Mesothelial cell of epicardium (in vitro differentiated cells): ENCODE measurements at regions not wholly inside any gene's neighbourhood (a gene's known extent, or its start where the extent isn't known, plus 50 kb on each side); places are given as distances from the start of the nearest gene placed in this dataset.
A peak's percentile ranks its signal among the peaks of the same experiment; 100 is the strongest.

Source experiments
- DNase-seq, 2 experiments: peaks; one replicate each; pipeline ENCODE4 v3.0.0; 2021; ENCODE audit warnings: low spot score in 2 of 2; ENCODE audit not compliant: unreplicated experiment in 2 of 2
- H3K27ac Mint-ChIP-seq: 2 replicates; pipeline ENCODE4 v1.8.0; 2021; ENCODE audit warnings: mixed read lengths
- H3K27me3 Mint-ChIP-seq: 2 replicates; pipeline ENCODE4 v1.8.0; 2021; ENCODE audit warnings: low read depth, mixed read lengths
- H3K36me3 Mint-ChIP-seq: 2 replicates; pipeline ENCODE4 v1.8.0; 2021; ENCODE audit warnings: mixed read lengths
- H3K4me1 Mint-ChIP-seq: 2 replicates; pipeline ENCODE4 v1.8.0; 2021; ENCODE audit warnings: mixed read lengths
- H3K4me3 Mint-ChIP-seq: 2 replicates; pipeline ENCODE4 v1.8.0; 2021; ENCODE audit warnings: mild to moderate bottlenecking, moderate library complexity, mixed read lengths
- H3K9me3 Mint-ChIP-seq: 2 replicates; pipeline ENCODE4 v1.8.0; 2021; ENCODE audit warnings: mixed read lengths
- CTCF ChIP-seq: fragments of 200-600 bp; sonication (generic); IDR thresholded peaks from one replicate; pipeline ENCODE4 v1.5.0; 2021; ENCODE audit warnings: antibody characterized with exemption; ENCODE audit not compliant: unreplicated experiment

GRCh38 chr9:118521261-118521660, 817.1 kb downstream of the TLR4 start:
- Mint-ChIP-seq H3K9me3 (peaks cover 6% of the 10 kb centered on the region), H3K4me3 (no peak overlapping the region), H3K27me3 (peaks cover 5% of the 10 kb centered on the region), H3K27ac (no peak overlapping the region), H3K36me3 (no peaks in the 10 kb centered on the region), H3K4me1 (no peaks in the 10 kb centered on the region)
- no peak for DNase-seq
- TF ChIP-seq CTCF, result no peak

- H3K36me3 Mint-ChIP-seq, result no peaks in the 10 kb centered on the region
- H3K27me3 Mint-ChIP-seq, result peaks cover 4% of the 10 kb centered on the region
- TF ChIP-seq CTCF, result peak; percentile 63
- peak in 1 of 2 experiments; percentile 49 for DNase-seq
- no peak overlapping the region for H3K4me3 Mint-ChIP-seq
- no peak overlapping the region for H3K27ac Mint-ChIP-seq
- H3K9me3 Mint-ChIP-seq, result peaks cover 6% of the 10 kb centered on the region
- no peaks in the 10 kb centered on the region for H3K4me1 Mint-ChIP-seq
Observed at GRCh38 chr9:118522093-118523028, 818.2 kb downstream of the TLR4 start.

GRCh38 chr9:118527261-118527660, 823.1 kb downstream of the TLR4 start:
- Mint-ChIP-seq H3K27ac (no peak overlapping the region), H3K36me3 (no peaks in the 10 kb centered on the region), H3K27me3 (no peaks in the 10 kb centered on the region), H3K9me3 (peaks cover 6% of the 10 kb centered on the region), H3K4me1 (no peaks in the 10 kb centered on the region), H3K4me3 (no peak overlapping the region)
- no peak for DNase-seq
- no peak for TF ChIP-seq CTCF

GRCh38 chr9:118529210-118529609, 825.0 kb downstream of the TLR4 start:
- H3K27ac Mint-ChIP-seq, result no peak overlapping the region

GRCh38 chr9:118529624-118530214, 825.5 kb downstream of the TLR4 start:
- H3K4me1 Mint-ChIP-seq, result peaks cover 12% of the 10 kb centered on the region
- H3K27me3 Mint-ChIP-seq, result no peaks in the 10 kb centered on the region
- TF ChIP-seq CTCF, result no peak
- H3K36me3 Mint-ChIP-seq, result no peaks in the 10 kb centered on the region
- H3K9me3 Mint-ChIP-seq, result peaks cover 1% of the 10 kb centered on the region
- H3K4me3 Mint-ChIP-seq, result no peak overlapping the region
- no peak overlapping the region for H3K27ac Mint-ChIP-seq
- DNase-seq, result no peak

More at GRCh38 chr9:118529210-118529609, 825.0 kb downstream of the TLR4 start:
- TF ChIP-seq CTCF, result no peak
- H3K4me1 Mint-ChIP-seq, result peaks cover 12% of the 10 kb centered on the region
- no peaks in the 10 kb centered on the region for H3K27me3 Mint-ChIP-seq
- no peaks in the 10 kb centered on the region for H3K36me3 Mint-ChIP-seq
- H3K4me3 Mint-ChIP-seq, result no peak overlapping the region
- no peak for DNase-seq
- peaks cover 6% of the 10 kb centered on the region for H3K9me3 Mint-ChIP-seq
